SK-N-SH treated with all-trans-retinoic acid at 6 μM for 48 hours (cell line): ENCODE measurements at regions not wholly inside any gene's neighbourhood (a gene's known extent, or its start where the extent isn't known, plus 50 kb on each side); places are given as distances from the start of the nearest gene placed in this dataset.

Experiments used
- ATAC-seq: fragments of 200-7000 bp; cut with Tn5 transposase; 3 replicates; pipeline ENCODE4 v1.9.1; 2020; ENCODE audit warnings: mild to moderate bottlenecking, moderate library complexity
- ARNTL ChIP-seq: fragments of 450-650 bp; formaldehyde crosslinking; IDR thresholded peaks from 2 replicates; pipeline ENCODE4 v1.5.0; 2020; ENCODE audit warnings: low read depth, mild to moderate bottlenecking, moderate library complexity, borderline replicate concordance
- BACH2 ChIP-seq: fragments of 250-450 bp; sonication (Bioruptor Pico); IDR thresholded peaks from 2 replicates; pipeline ENCODE4 v1.9.0; 2021; ENCODE audit warnings: mild to moderate bottlenecking, borderline replicate concordance
- CSDC2 ChIP-seq: fragments of 250-450 bp; sonication (Bioruptor Pico); IDR thresholded peaks from 2 replicates; pipeline ENCODE4 v1.5.0; 2020; ENCODE audit warnings: mild to moderate bottlenecking, moderate library complexity
- ESRRG ChIP-seq: fragments of 250-450 bp; sonication (Bioruptor Pico); IDR thresholded peaks from 2 replicates; pipeline ENCODE4 v1.6.1; 2021; ENCODE audit warnings: mild to moderate bottlenecking
- GLIS3 ChIP-seq: fragments of 250-450 bp; sonication (Bioruptor Pico); IDR thresholded peaks from 2 replicates; pipeline ENCODE4 v1.5.0; 2020; ENCODE audit warnings: mild to moderate bottlenecking, moderate library complexity
- ISL1 ChIP-seq: fragments of 250-450 bp; sonication (Bioruptor Pico); IDR thresholded peaks from 2 replicates; pipeline ENCODE4 v2.1.2; 2022; ENCODE audit warnings: mild to moderate bottlenecking, moderate library complexity
- OSR1 ChIP-seq: fragments of 250-450 bp; sonication (Bioruptor Pico); IDR thresholded peaks from 2 replicates; pipeline ENCODE4 v1.8.0; 2022; ENCODE audit warnings: moderate library complexity, mild to moderate bottlenecking, inconsistent platforms
- PPARA ChIP-seq: fragments of 250-450 bp; sonication (Bioruptor Pico); IDR thresholded peaks from 2 replicates; pipeline ENCODE4 v1.5.0; 2020; ENCODE audit warnings: mild to moderate bottlenecking, borderline replicate concordance
- RARB ChIP-seq: fragments of 250-450 bp; sonication (Bioruptor Pico); IDR thresholded peaks from 2 replicates; pipeline ENCODE4 v1.8.0; 2021; ENCODE audit warnings: mild to moderate bottlenecking, moderate library complexity
- TCF4 ChIP-seq: fragments of 250-450 bp; sonication (Bioruptor Pico); IDR thresholded peaks from 2 replicates; pipeline ENCODE4 v1.8.0; 2021; ENCODE audit warnings: mild to moderate bottlenecking, moderate library complexity, borderline replicate concordance
- TOX ChIP-seq: fragments of 250-450 bp; sonication (Bioruptor Pico); IDR thresholded peaks from 2 replicates; pipeline ENCODE4 v1.8.0; 2021; ENCODE audit warnings: mild to moderate bottlenecking, moderate library complexity, borderline replicate concordance
- ZC3H10 ChIP-seq: fragments of 250-450 bp; sonication (Bioruptor Pico); IDR thresholded peaks from 2 replicates; pipeline ENCODE4 v1.5.1; 2021; ENCODE audit warnings: mild to moderate bottlenecking, moderate library complexity
- ZFP3 ChIP-seq: fragments of 250-450 bp; sonication (Bioruptor Pico); IDR thresholded peaks from 2 replicates; pipeline ENCODE4 v1.5.0; 2020; ENCODE audit warnings: mild to moderate bottlenecking, moderate library complexity
- ZNF565 ChIP-seq: fragments of 450-650 bp; formaldehyde crosslinking; conservative IDR thresholded peaks from 2 replicates; pipeline ENCODE4 v1.5.0; 2020; ENCODE audit warnings: low read depth, mild to moderate bottlenecking, moderate library complexity
- ZNF70 ChIP-seq: fragments of 450-650 bp; formaldehyde crosslinking; IDR thresholded peaks from 2 replicates; pipeline ENCODE4 v1.5.0; 2020; ENCODE audit warnings: mild to moderate bottlenecking, moderate library complexity
- TF ChIP-seq, protein P1 (sequence below): fragments of 250-450 bp; sonication (Bioruptor Pico); IDR thresholded peaks from 2 replicates; pipeline ENCODE4 v1.5.0; 2020; ENCODE audit warnings: mild to moderate bottlenecking, moderate library complexity
- TF ChIP-seq, protein P2 (sequence below): fragments of 250-450 bp; sonication (Bioruptor Pico); IDR thresholded peaks from 2 replicates; pipeline ENCODE4 v1.5.1; 2021; ENCODE audit warnings: mild to moderate bottlenecking, moderate library complexity
- TF ChIP-seq, protein P3 (sequence below): fragments of 250-450 bp; sonication (Bioruptor Pico); IDR thresholded peaks from 2 replicates; pipeline ENCODE4 v1.8.0; 2020; ENCODE audit warnings: mild to moderate bottlenecking, moderate library complexity, borderline replicate concordance
- TF ChIP-seq, protein P4 (sequence below): fragments of 250-450 bp; sonication (Bioruptor Pico); IDR thresholded peaks from 2 replicates; pipeline ENCODE4 v1.8.0; 2021; ENCODE audit warnings: low read depth, mild to moderate bottlenecking, moderate library complexity, borderline replicate concordance

DNA sequence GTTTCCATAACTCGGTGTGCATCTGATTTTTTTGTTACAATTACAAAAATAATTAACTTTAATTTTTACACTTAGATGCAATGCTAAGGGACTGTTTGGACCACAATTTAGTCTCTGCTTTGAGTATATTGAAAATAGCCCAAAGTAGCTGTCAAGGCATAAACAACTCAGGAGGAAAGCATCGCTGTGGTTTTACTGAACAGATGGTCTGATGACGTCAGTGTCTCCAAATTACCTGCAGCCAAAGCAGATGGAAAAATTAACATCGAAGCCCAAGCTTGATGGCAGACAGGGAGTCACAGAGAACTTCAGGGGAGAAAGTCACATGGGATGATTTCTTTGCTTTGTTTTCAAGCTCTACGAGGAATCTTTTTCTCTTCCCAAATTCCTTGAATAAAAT, 83.1 kb upstream of the PLCL2 start:
- peak; percentile 48 for ATAC-seq
- TF ChIP-seq ISL1, result no peak
- TF ChIP-seq ZFP3 (CRISPR knock-in tag), result no peak
- TF ChIP-seq, protein P1, sequence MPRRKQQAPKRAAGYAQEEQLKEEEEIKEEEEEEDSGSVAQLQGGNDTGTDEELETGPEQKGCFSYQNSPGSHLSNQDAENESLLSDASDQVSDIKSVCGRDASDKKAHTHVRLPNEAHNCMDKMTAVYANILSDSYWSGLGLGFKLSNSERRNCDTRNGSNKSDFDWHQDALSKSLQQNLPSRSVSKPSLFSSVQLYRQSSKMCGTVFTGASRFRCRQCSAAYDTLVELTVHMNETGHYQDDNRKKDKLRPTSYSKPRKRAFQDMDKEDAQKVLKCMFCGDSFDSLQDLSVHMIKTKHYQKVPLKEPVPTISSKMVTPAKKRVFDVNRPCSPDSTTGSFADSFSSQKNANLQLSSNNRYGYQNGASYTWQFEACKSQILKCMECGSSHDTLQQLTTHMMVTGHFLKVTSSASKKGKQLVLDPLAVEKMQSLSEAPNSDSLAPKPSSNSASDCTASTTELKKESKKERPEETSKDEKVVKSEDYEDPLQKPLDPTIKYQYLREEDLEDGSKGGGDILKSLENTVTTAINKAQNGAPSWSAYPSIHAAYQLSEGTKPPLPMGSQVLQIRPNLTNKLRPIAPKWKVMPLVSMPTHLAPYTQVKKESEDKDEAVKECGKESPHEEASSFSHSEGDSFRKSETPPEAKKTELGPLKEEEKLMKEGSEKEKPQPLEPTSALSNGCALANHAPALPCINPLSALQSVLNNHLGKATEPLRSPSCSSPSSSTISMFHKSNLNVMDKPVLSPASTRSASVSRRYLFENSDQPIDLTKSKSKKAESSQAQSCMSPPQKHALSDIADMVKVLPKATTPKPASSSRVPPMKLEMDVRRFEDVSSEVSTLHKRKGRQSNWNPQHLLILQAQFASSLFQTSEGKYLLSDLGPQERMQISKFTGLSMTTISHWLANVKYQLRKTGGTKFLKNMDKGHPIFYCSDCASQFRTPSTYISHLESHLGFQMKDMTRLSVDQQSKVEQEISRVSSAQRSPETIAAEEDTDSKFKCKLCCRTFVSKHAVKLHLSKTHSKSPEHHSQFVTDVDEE (CRISPR knock-in tag), result no peak
- TF ChIP-seq GLIS3 (CRISPR knock-in tag), result no peak
- no peak for TF ChIP-seq BACH2 (CRISPR knock-in tag)
- no peak for TF ChIP-seq TCF4
- TF ChIP-seq PPARA (CRISPR knock-in tag), result no peak
- TF ChIP-seq, protein P2, sequence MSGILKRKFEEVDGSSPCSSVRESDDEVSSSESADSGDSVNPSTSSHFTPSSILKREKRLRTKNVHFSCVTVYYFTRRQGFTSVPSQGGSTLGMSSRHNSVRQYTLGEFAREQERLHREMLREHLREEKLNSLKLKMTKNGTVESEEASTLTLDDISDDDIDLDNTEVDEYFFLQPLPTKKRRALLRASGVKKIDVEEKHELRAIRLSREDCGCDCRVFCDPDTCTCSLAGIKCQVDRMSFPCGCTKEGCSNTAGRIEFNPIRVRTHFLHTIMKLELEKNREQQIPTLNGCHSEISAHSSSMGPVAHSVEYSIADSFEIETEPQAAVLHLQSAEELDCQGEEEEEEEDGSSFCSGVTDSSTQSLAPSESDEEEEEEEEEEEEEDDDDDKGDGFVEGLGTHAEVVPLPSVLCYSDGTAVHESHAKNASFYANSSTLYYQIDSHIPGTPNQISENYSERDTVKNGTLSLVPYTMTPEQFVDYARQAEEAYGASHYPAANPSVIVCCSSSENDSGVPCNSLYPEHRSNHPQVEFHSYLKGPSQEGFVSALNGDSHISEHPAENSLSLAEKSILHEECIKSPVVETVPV (CRISPR knock-in tag), result no peak
- no peak for TF ChIP-seq ZNF70
- no peak for TF ChIP-seq ZNF565 (CRISPR knock-in tag)
- no peak for TF ChIP-seq CSDC2
- no peak for TF ChIP-seq ARNTL (CRISPR knock-in tag)
- TF ChIP-seq, protein P3, sequence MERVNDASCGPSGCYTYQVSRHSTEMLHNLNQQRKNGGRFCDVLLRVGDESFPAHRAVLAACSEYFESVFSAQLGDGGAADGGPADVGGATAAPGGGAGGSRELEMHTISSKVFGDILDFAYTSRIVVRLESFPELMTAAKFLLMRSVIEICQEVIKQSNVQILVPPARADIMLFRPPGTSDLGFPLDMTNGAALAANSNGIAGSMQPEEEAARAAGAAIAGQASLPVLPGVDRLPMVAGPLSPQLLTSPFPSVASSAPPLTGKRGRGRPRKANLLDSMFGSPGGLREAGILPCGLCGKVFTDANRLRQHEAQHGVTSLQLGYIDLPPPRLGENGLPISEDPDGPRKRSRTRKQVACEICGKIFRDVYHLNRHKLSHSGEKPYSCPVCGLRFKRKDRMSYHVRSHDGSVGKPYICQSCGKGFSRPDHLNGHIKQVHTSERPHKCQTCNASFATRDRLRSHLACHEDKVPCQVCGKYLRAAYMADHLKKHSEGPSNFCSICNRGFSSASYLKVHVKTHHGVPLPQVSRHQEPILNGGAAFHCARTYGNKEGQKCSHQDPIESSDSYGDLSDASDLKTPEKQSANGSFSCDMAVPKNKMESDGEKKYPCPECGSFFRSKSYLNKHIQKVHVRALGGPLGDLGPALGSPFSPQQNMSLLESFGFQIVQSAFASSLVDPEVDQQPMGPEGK (CRISPR knock-in tag), result no peak
- TF ChIP-seq OSR1 (CRISPR knock-in tag), result no peak
- TF ChIP-seq, protein P4, sequence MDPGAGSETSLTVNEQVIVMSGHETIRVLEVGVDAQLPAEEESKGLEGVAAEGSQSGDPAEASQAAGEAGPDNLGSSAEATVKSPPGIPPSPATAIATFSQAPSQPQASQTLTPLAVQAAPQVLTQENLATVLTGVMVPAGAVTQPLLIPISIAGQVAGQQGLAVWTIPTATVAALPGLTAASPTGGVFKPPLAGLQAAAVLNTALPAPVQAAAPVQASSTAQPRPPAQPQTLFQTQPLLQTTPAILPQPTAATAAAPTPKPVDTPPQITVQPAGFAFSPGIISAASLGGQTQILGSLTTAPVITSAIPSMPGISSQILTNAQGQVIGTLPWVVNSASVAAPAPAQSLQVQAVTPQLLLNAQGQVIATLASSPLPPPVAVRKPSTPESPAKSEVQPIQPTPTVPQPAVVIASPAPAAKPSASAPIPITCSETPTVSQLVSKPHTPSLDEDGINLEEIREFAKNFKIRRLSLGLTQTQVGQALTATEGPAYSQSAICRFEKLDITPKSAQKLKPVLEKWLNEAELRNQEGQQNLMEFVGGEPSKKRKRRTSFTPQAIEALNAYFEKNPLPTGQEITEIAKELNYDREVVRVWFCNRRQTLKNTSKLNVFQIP (CRISPR knock-in tag), result no peak
- no peak for TF ChIP-seq RARB (CRISPR knock-in tag)
- no peak for TF ChIP-seq ZC3H10 (CRISPR knock-in tag)
- no peak for TF ChIP-seq TOX (CRISPR knock-in tag)

DNA sequence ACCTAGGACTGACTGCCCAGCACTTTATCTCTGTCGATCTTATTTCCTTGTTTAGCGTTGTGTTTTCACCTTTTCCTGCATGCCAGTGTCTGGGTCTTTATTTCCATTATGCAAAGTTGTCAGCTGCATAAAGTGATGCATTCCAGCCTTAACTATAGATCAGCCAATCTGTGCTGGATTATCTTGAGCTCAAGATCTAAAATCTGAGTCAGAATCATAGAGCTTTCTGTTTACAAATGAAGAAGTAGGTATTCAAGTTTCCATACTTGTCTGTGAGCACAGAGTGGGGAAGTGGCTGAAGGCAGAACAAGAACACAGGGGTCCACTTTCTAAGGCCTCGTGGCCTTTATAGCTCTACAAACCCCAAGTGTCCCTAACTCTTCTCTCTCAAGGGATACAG, 82.4 kb upstream of the PLCL2 start:
- TF ChIP-seq, protein P1 (CRISPR knock-in tag), result no peak
- TF ChIP-seq ESRRG (CRISPR knock-in tag) (no peak), BACH2 (CRISPR knock-in tag) (no peak), ARNTL (CRISPR knock-in tag) (no peak), ZFP3 (CRISPR knock-in tag) (no peak), TCF4 (no peak), PPARA (CRISPR knock-in tag) (no peak), ISL1 (no peak), OSR1 (CRISPR knock-in tag) (no peak)
- TF ChIP-seq, protein P4 (CRISPR knock-in tag), result no peak
- TF ChIP-seq, protein P2 (CRISPR knock-in tag), result no peak
- no peak; the same call in 1 of the 3 replicates for ATAC-seq
